SK-N-SH (cell line): ENCODE measurements at regions not wholly inside any gene's neighbourhood (a gene's known extent, or its start where the extent isn't known, plus 50 kb on each side); places are given as distances from the start of the nearest gene placed in this dataset.

Experiments
- CTCF ChIA-PET: fragments of 300-600, 350-600 bp; formaldehyde crosslinking; extraction: SDS; loops from one replicate; lab custom pipeline; 2021; lab: Yijun Ruan, JAX
- POLR2A ChIA-PET: fragments of 350-600 bp; sonication (Branson Sonifier 250); formaldehyde crosslinking; extraction: SDS; loops from one replicate; lab custom pipeline; 2020; ENCODE audit warnings: antibody characterized with exemption, inconsistent platforms; lab: Yijun Ruan, JAX
- DNase-seq: peaks from one replicate; pipeline ENCODE4 v3.0.0; 2012
- H2AFZ ChIP-seq: fragments of 200-600 bp; sonication (generic); 2 replicates; pipeline ENCODE4 v1.8.1; 2016; ENCODE audit warnings: antibody characterized with exemption, mild to moderate bottlenecking, low read depth
- H3F3A ChIP-seq: fragments of 200-600 bp; sonication (generic); replicated peaks from 2 replicates; pipeline ENCODE3; 2016; ENCODE audit warnings: antibody characterized with exemption, mild to moderate bottlenecking; ENCODE audit not compliant: insufficient read depth
- H3K27ac ChIP-seq, 2 experiments: fragments of 200-500 bp in 1 of 2; fragments of 200-600 bp in 1 of 2; sonication (Bioruptor generic) in 1 of 2; sonication (generic), shearing (Covaris generic) in 1 of 2; 2 replicates each; pipeline versions ENCODE4 v1.5.1 to v1.6.1; 2014 to 2016; ENCODE audit warnings: low read depth in 2 of 2, inconsistent platforms in 1 of 2, low read length in 1 of 2, mild to moderate bottlenecking in 1 of 2, mixed read lengths in 1 of 2
- H3K27me3 ChIP-seq: fragments of 200-600 bp; sonication (generic), shearing (Covaris generic); 2 replicates; pipeline ENCODE4 v1.6.1; 2016; ENCODE audit warnings: mixed run types; ENCODE audit not compliant: insufficient read depth
- H3K36me3 ChIP-seq, 2 experiments: fragments of 200-500 bp in 1 of 2; fragments of 200-600 bp in 1 of 2; sonication (Bioruptor generic) in 1 of 2; sonication (generic) in 1 of 2; replicated peaks in 1 of 2; 2 replicates each; pipeline versions ENCODE3 to v1.5.1; 2014 to 2016; ENCODE audit warnings: low read length in 1 of 2, mild to moderate bottlenecking in 1 of 2; ENCODE audit not compliant: insufficient read depth in 2 of 2, control insufficient read depth in 1 of 2
- H3K4me1 ChIP-seq, 2 experiments: fragments of 200-500 bp in 1 of 2; fragments of 200-600 bp in 1 of 2; sonication (Bioruptor generic) in 1 of 2; sonication (generic), shearing (Covaris generic) in 1 of 2; 2 replicates each; pipeline versions ENCODE4 v1.5.1 to v1.6.1; 2014 to 2016; ENCODE audit warnings: low read depth in 1 of 2, low read length in 1 of 2, mixed run types in 1 of 2; ENCODE audit not compliant: insufficient read depth in 2 of 2, control insufficient read depth in 1 of 2
- H3K4me2 ChIP-seq: fragments of 200-600 bp; sonication (generic), shearing (Covaris generic); 2 replicates; pipeline ENCODE4 v1.6.1; 2017; ENCODE audit warnings: mixed run types
- H3K4me3 ChIP-seq, 2 experiments: fragments of 200-500 bp in 1 of 2; fragments of 200-600 bp in 1 of 2; sonication (Bioruptor generic) in 1 of 2; sonication (generic), shearing (Covaris generic) in 1 of 2; 2 replicates each; pipeline versions ENCODE4 v1.5.1 to v1.8.1; 2014 to 2016; ENCODE audit warnings: low read depth in 2 of 2, inconsistent platforms in 1 of 2, low read length in 1 of 2, mild to moderate bottlenecking in 1 of 2, mixed read lengths in 1 of 2, moderate library complexity in 1 of 2
- H3K79me2 ChIP-seq: fragments of 200-600 bp; sonication (generic); 2 replicates; pipeline ENCODE4 v1.8.1; 2017; ENCODE audit warnings: mild to moderate bottlenecking; ENCODE audit not compliant: insufficient read depth
- H3K9ac ChIP-seq: fragments of 200-600 bp; sonication (generic); 2 replicates; pipeline ENCODE4 v1.6.1; 2017; ENCODE audit warnings: mixed run types
- H3K9me2 ChIP-seq: fragments of 200-600 bp; sonication (generic); 2 replicates; pipeline ENCODE4 v1.6.1; 2017; ENCODE audit warnings: mixed run types
- H3K9me3 ChIP-seq: fragments of 200-600 bp; sonication (generic); 2 replicates; pipeline ENCODE4 v1.6.1; 2017; ENCODE audit warnings: mixed run types, mild to moderate bottlenecking, moderate library complexity
- H4K20me1 ChIP-seq: fragments of 200-600 bp; sonication (generic); 2 replicates; pipeline ENCODE4 v1.6.1; 2017; ENCODE audit warnings: mild to moderate bottlenecking, mixed run types; ENCODE audit not compliant: insufficient read depth
- CHD2 ChIP-seq: fragments of 150-350 bp; IDR thresholded peaks from 2 replicates; pipeline ENCODE4 v1.6.1; 2018; ENCODE audit warnings: low read length; ENCODE audit not compliant: partially characterized antibody
- ELF1 ChIP-seq: IDR thresholded peaks from 2 replicates; pipeline ENCODE4 v1.4.0; 2012
- FOSL2 ChIP-seq: IDR thresholded peaks from 2 replicates; pipeline ENCODE4 v1.4.0; 2012; ENCODE audit warnings: low read depth, mild to moderate bottlenecking, moderate library complexity, borderline replicate concordance
- FOXM1 ChIP-seq: IDR thresholded peaks from 2 replicates; pipeline ENCODE4 v1.4.0; 2012; ENCODE audit warnings: low read depth, mild to moderate bottlenecking
- GABPA ChIP-seq: IDR thresholded peaks from 2 replicates; pipeline ENCODE4 v1.4.0; 2012; ENCODE audit warnings: low read depth, mild to moderate bottlenecking
- GATA2 ChIP-seq: sonication (generic); formaldehyde crosslinking; IDR thresholded peaks from 2 replicates; pipeline ENCODE4 v1.5.0; 2020; ENCODE audit warnings: mild to moderate bottlenecking, missing genetic modification reagents
- JUND ChIP-seq: IDR thresholded peaks from 2 replicates; pipeline ENCODE4 v1.4.0; 2012
- MEF2A ChIP-seq: IDR thresholded peaks from 2 replicates; pipeline ENCODE4 v1.4.0; 2012; ENCODE audit warnings: low read depth, borderline replicate concordance
- MXI1 ChIP-seq: IDR thresholded peaks from 2 replicates; pipeline ENCODE4 v1.6.1; 2012; ENCODE audit warnings: mild to moderate bottlenecking, low read depth, low read length, improper control_type of control experiment
- NFIC ChIP-seq: IDR thresholded peaks from 2 replicates; pipeline ENCODE4 v1.4.0; 2012; ENCODE audit warnings: borderline replicate concordance
- POLR2AphosphoS5 ChIP-seq: IDR thresholded peaks from 2 replicates; pipeline ENCODE4 v1.6.1; 2012; ENCODE audit warnings: low read depth, low read length
- RAD21 ChIP-seq: IDR thresholded peaks from 2 replicates; pipeline ENCODE4 v1.6.1; 2012; ENCODE audit warnings: mild to moderate bottlenecking, low read length
- RCOR1 ChIP-seq: fragments of 150-350 bp; IDR thresholded peaks from 2 replicates; pipeline ENCODE4 v1.6.1; 2017; ENCODE audit warnings: antibody characterized with exemption, low read length
- REST ChIP-seq: IDR thresholded peaks from 2 replicates; pipeline ENCODE4 v1.6.1; 2012; ENCODE audit warnings: mild to moderate bottlenecking, low read depth, low read length, moderate library complexity
- RFX5 ChIP-seq: IDR thresholded peaks from 2 replicates; pipeline ENCODE4 v1.6.1; 2012; ENCODE audit warnings: mild to moderate bottlenecking, improper control_type of control experiment, low read length
- SMC3 ChIP-seq: IDR thresholded peaks from 2 replicates; pipeline ENCODE4 v1.6.1; 2012; ENCODE audit warnings: low read depth, low read length, improper control_type of control experiment
- TAF1 ChIP-seq: IDR thresholded peaks from 2 replicates; pipeline ENCODE4 v1.6.1; 2012; ENCODE audit warnings: low read depth, mild to moderate bottlenecking, low read length, moderate library complexity, borderline replicate concordance
- TCF12 ChIP-seq: IDR thresholded peaks from 2 replicates; pipeline ENCODE4 v1.4.0; 2012
- ZBTB33 ChIP-seq: IDR thresholded peaks from 2 replicates; pipeline ENCODE4 v1.4.0; 2012; ENCODE audit warnings: low read depth, borderline replicate concordance
- WGBS: methylation state at CpG from one replicate; pipeline ENCODE4 v1.1.6; 2017; ENCODE audit warnings: low lambda C conversion rate; 5-methylcytosine and 5-hydroxymethylcytosine counted together
- TF ChIP-seq, protein P1 (sequence below): fragments of 150-350 bp; IDR thresholded peaks from 2 replicates; pipeline ENCODE4 v1.6.1; 2017; ENCODE audit warnings: antibody characterized with exemption, low read length, low read depth, borderline replicate concordance
- TF ChIP-seq, protein P2 (sequence below): IDR thresholded peaks from 2 replicates; pipeline ENCODE4; 2012

DNA sequence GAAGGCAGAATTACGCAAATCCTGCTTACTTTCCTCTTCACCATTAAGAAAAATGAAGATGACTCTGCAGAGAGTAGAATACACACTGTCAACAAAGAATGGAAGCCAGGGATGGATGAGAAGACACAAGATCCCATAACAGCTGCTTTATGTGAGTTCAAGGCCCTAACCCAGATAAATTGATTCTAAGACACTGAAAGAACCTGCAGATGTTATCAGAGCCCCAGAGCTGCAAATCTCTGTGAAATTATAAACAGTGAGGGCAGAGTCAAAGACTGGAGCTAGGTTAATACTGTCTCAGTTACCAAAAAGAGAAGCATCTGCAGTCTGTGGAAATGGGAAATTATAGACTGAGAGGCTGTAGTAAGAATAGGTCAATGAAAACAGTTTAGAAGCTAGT, 320.1 kb upstream of the PKDCC start (continued):
- TF ChIP-seq GATA2 (CRISPR knock-in tag) (no peak), RFX5 (no peak), TAF1 (no peak)
- TF ChIP-seq, protein P1, sequence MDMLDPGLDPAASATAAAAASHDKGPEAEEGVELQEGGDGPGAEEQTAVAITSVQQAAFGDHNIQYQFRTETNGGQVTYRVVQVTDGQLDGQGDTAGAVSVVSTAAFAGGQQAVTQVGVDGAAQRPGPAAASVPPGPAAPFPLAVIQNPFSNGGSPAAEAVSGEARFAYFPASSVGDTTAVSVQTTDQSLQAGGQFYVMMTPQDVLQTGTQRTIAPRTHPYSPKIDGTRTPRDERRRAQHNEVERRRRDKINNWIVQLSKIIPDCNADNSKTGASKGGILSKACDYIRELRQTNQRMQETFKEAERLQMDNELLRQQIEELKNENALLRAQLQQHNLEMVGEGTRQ = no peak
- TF ChIP-seq, protein P2, sequence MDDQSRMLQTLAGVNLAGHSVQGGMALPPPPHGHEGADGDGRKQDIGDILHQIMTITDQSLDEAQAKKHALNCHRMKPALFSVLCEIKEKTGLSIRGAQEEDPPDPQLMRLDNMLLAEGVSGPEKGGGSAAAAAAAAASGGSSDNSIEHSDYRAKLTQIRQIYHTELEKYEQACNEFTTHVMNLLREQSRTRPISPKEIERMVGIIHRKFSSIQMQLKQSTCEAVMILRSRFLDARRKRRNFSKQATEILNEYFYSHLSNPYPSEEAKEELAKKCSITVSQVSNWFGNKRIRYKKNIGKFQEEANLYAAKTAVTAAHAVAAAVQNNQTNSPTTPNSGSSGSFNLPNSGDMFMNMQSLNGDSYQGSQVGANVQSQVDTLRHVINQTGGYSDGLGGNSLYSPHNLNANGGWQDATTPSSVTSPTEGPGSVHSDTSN = no peak

- Histone ChIP-seq H2AFZ (no peak overlapping the region), H3K9me3 (no peaks in the 10 kb centered on the region), H4K20me1 (no peaks in the 10 kb centered on the region), H3K4me1 (no peaks in the 10 kb centered on the region; a peak in 1 of 4 replicates), H3F3A (no peaks in the 10 kb centered on the region), H3K4me3 (no peak overlapping the region), H3K36me3 (no peaks in the 10 kb centered on the region), H3K79me2 (no peaks in the 10 kb centered on the region), H3K27ac (no peak overlapping the region), H3K9ac (no peak overlapping the region), H3K4me2 (no peak overlapping the region), H3K27me3 (no peaks in the 10 kb centered on the region; the same call in 1 of the 2 replicates), H3K9me2 (no peaks in the 10 kb centered on the region)
- TF ChIP-seq ELF1 (no peak), RFX5 (no peak), ZBTB33 (no peak), REST (no peak), CHD2 (no peak), POLR2AphosphoS5 (no peak), MXI1 (no peak), JUND (no peak), MEF2A (no peak), GABPA (no peak), TCF12 (no peak), RCOR1 (no peak), RAD21 (no peak), FOSL2 (no peak), NFIC (no peak), GATA2 (CRISPR knock-in tag) (no peak), SMC3 (no peak), FOXM1 (no peak)
- TF ChIP-seq, protein P1 = no peak
- TF ChIP-seq, protein P2 = no peak
- no peak for DNase-seq
- WGBS = 27% methylated on average over 5 of the region's 5 CpGs
- POLR2A ChIA-PET = no interaction called here
- CTCF ChIA-PET = interaction anchor here (3.8 kb wide), 1 partner anchor 30 kb away, joined by 22 read pairs; no protein-coding TSS in a partner anchor
Measured at GRCh38 chr2:41728788-41729338, 319.0 kb upstream of the PKDCC start.
